B cell (primary cell): ENCODE measurements at regions not wholly inside any gene's neighbourhood (a gene's known extent, or its start where the extent isn't known, plus 50 kb on each side); places are given as distances from the start of the nearest gene placed in this dataset.

ENCODE experiments used
- ATAC-seq: fragments of 200-7000 bp; cut with Tn5 transposase; one replicate; pipeline ENCODE4 v1.10.0; 2021; ENCODE audit warnings: low read depth, mild to moderate bottlenecking, moderate number of reproducible peaks, moderate library complexity
- CTCF ChIA-PET: fragments of 350-600 bp; sonication (Branson Sonifier 250); formaldehyde crosslinking; loops from one replicate; lab custom pipeline; 2021; ENCODE audit warnings: antibody characterized with exemption, inconsistent platforms; lab: Charles Lee
- POLR2A ChIA-PET: fragments of 350-600 bp; sonication (Branson Sonifier 250); formaldehyde crosslinking; loops from one replicate; lab custom pipeline; 2021; ENCODE audit warnings: antibody characterized with exemption; lab: Charles Lee
- DNase-seq: peaks from one replicate; pipeline ENCODE4 v3.0.0; 2013
- H2AFZ ChIP-seq: 2 replicates; pipeline ENCODE4 v1.6.1; 2012; ENCODE audit warnings: mild to moderate bottlenecking, low read depth, low read length; ENCODE audit not compliant: insufficient read depth, poor library complexity, severe bottlenecking
- H3K27ac ChIP-seq, 2 donors: 1 replicate in 1 of 2; 2 replicates in 1 of 2; pipeline ENCODE4 v1.5.1; 2012 to 2013; ENCODE audit warnings: low read length in 2 of 2, mild to moderate bottlenecking in 2 of 2, moderate library complexity in 1 of 2
- H3K27me3 ChIP-seq, 4 experiments: fragments of 200-600 bp in 1 of 4; sonication (generic) in 1 of 4; replicated peaks in 1 of 4; 1 replicate in 2 of 4; 2 replicates in 2 of 4; pipeline versions ENCODE4 v1.6.1 to v1.7.0; 2013 to 2016; ENCODE audit warnings: low read length in 3 of 4, mild to moderate bottlenecking in 2 of 4, mixed read lengths in 1 of 4, moderate library complexity in 1 of 4; ENCODE audit not compliant: insufficient read depth in 4 of 4, control insufficient read depth in 3 of 4; ENCODE audit errors: control extremely low read depth in 1 of 4
- H3K36me3 ChIP-seq, 2 experiments: replicated peaks in 1 of 2; 1 replicate in 1 of 2; 2 replicates in 1 of 2; pipeline versions ENCODE4 v1.6.1 to v1.7.1; 2013; ENCODE audit warnings: low read length in 1 of 2; ENCODE audit not compliant: insufficient read depth in 2 of 2, control insufficient read depth in 1 of 2; ENCODE audit errors: control extremely low read depth in 1 of 2, extremely low read depth in 1 of 2
- H3K4me1 ChIP-seq, 2 donors: fragments of 200-600 bp in 1 of 2; sonication (generic) in 1 of 2; 1 replicate in 1 of 2; 2 replicates in 1 of 2; pipeline versions ENCODE4 v1.5.1 to v1.6.1; 2013 to 2017; ENCODE audit warnings: low read length in 2 of 2; ENCODE audit not compliant: control insufficient read depth in 2 of 2, insufficient read depth in 2 of 2
- H3K4me2 ChIP-seq: replicated peaks from 2 replicates; pipeline ENCODE3; 2012; ENCODE audit warnings: mild to moderate bottlenecking, low read depth, low read length; ENCODE audit not compliant: poor library complexity, severe bottlenecking
- H3K4me3 ChIP-seq, 5 experiments: fragments of 200-600 bp in 1 of 5; sonication (generic) in 1 of 5; 1 replicate in 3 of 5; 2 replicates in 2 of 5; pipeline versions ENCODE4 v1.5.1 to v1.7.0; 2011 to 2016; ENCODE audit warnings: low read length in 4 of 5, mild to moderate bottlenecking in 4 of 5, low read depth in 2 of 5, control low read depth in 1 of 5, moderate library complexity in 1 of 5; ENCODE audit not compliant: insufficient read depth in 1 of 5; ENCODE audit errors: control extremely low read depth in 1 of 5, extremely low read depth in 1 of 5
- H3K79me2 ChIP-seq: fragments of 200-600 bp; sonication (generic); one replicate; pipeline ENCODE4 v1.6.0; 2016; ENCODE audit warnings: low read length; ENCODE audit not compliant: control insufficient read depth, insufficient read depth
- H3K9ac ChIP-seq: fragments of 200-600 bp; sonication (generic); 2 replicates; pipeline ENCODE4 v1.6.1; 2017; ENCODE audit warnings: mild to moderate bottlenecking, low read length, moderate library complexity
- H3K9me3 ChIP-seq, 3 donors: one replicate each; pipeline versions ENCODE4 v1.6.1 to v1.7.1; 2013; ENCODE audit warnings: low read length in 2 of 3; ENCODE audit not compliant: control insufficient read depth in 2 of 3, insufficient read depth in 1 of 3; ENCODE audit errors: control extremely low read depth in 1 of 3
- H4K20me1 ChIP-seq: 2 replicates; pipeline ENCODE4 v1.6.0; 2012; ENCODE audit warnings: mild to moderate bottlenecking, low read length; ENCODE audit not compliant: insufficient read depth, control insufficient read depth, poor library complexity, severe bottlenecking
- H3K27ac Mint-ChIP-seq: one replicate; pipeline ENCODE4 v1.8.0; 2021; ENCODE audit warnings: mixed read lengths
- H3K27me3 Mint-ChIP-seq: one replicate; pipeline ENCODE4 v1.8.0; 2021; ENCODE audit warnings: mixed read lengths
- H3K4me1 Mint-ChIP-seq: one replicate; pipeline ENCODE4 v1.8.0; 2021; ENCODE audit warnings: mixed read lengths
- H3K4me3 Mint-ChIP-seq: one replicate; pipeline ENCODE4 v1.8.0; 2021; ENCODE audit warnings: mixed read lengths
- H3K9me3 Mint-ChIP-seq: one replicate; pipeline ENCODE4 v1.8.0; 2022; ENCODE audit warnings: mixed read lengths; ENCODE audit not compliant: insufficient read depth
- CTCF ChIP-seq: fragments of 200-600 bp; IDR thresholded peaks from one replicate; pipeline ENCODE4 v1.8.0; 2022; ENCODE audit warnings: antibody characterized with exemption, mild to moderate bottlenecking
- EZH2 ChIP-seq: IDR thresholded peaks from 2 replicates; pipeline ENCODE4 v1.6.1; 2012; ENCODE audit warnings: borderline replicate concordance, low read depth, mild to moderate bottlenecking, moderate library complexity, low read length; ENCODE audit not compliant: insufficient read depth, poor library complexity, severe bottlenecking
- WGBS: methylation state at CpG from one replicate; pipeline ENCODE4 v1.1.5; 2013; ENCODE audit warnings: missing lambda C conversion rate; ENCODE audit not compliant: insufficient coverage; 5-methylcytosine and 5-hydroxymethylcytosine counted together
- intact Hi-C: fragments of 100-400 bp; cut with micrococcal nuclease; formaldehyde crosslinking; loops from one replicate; pipeline ENCODE4 v1.10.0; 2022

- Mint-ChIP-seq H3K4me1 (peaks cover 41% of the 10 kb centered on the region), H3K9me3 (peaks cover 5% of the 10 kb centered on the region), H3K4me3 (no peak overlapping the region), H3K27me3 (no peaks in the 10 kb centered on the region), H3K27ac (no peak overlapping the region)
- Histone ChIP-seq H3K79me2 (no peaks in the 10 kb centered on the region), H3K27ac (no peak overlapping the region), H3K9me3 (peaks cover 0 to 4% (median 4%) of the 10 kb centered on the region in 3 donors), H4K20me1 (no peaks in the 10 kb centered on the region), H3K9ac (no peak overlapping the region), H3K36me3 (no peaks in the 10 kb centered on the region), H3K4me3 (no peak overlapping the region), H2AFZ (no peak overlapping the region), H3K27me3 (no peaks in the 10 kb centered on the region), H3K4me2 (no peak overlapping the region), H3K4me1 (peaks cover 8 to 10% of the 10 kb centered on the region in 2 donors)
- no CpG with 5 or more reads among the region's 1 CpG for WGBS
- ChIA-PET CTCF (interaction anchor here (1.0 to 1.5 kb wide), 2 partner anchors 58 to 60 kb away, joined by 3 to 4 read pairs; partner anchors contain the start of gene DUSP10), POLR2A (no interaction called here)
- intact Hi-C loops, result no loop called here
- TF ChIP-seq CTCF (no peak), EZH2 (no peak)
- ATAC-seq (no peak), DNase-seq (no peak)
Observed at GRCh38 chr1:221801773-221802516, 60.1 kb upstream of the DUSP10 start.

GRCh38 chr1:221801251-221801661 lies 59.4 kb upstream of the DUSP10 start:
- peaks cover 0 to 4% (median 4%) of the 10 kb centered on the region in 3 donors for H3K9me3 ChIP-seq
- no peak for TF ChIP-seq EZH2
- TF ChIP-seq CTCF, result no peak
- DNase-seq (no peak), ATAC-seq (no peak)
- WGBS, result no CpG with 5 or more reads among the region's 3 CpGs
- H4K20me1 ChIP-seq, result no peaks in the 10 kb centered on the region
- no peaks in the 10 kb centered on the region for H3K27me3 ChIP-seq
- H3K4me2 ChIP-seq, result no peak overlapping the region
- H3K4me1 ChIP-seq, result peaks cover 1 to 5% of the 10 kb centered on the region in 2 donors
- H3K9ac ChIP-seq, result no peak overlapping the region
- ChIA-PET CTCF (no interaction called here), POLR2A (no interaction called here)
- intact Hi-C loops, result no loop called here
- no peak overlapping the region for H3K27ac ChIP-seq
- H3K27ac Mint-ChIP-seq, result no peak overlapping the region
- H3K4me3 Mint-ChIP-seq, result no peak overlapping the region
- no peak overlapping the region for H2AFZ ChIP-seq
- no peaks in the 10 kb centered on the region for H3K27me3 Mint-ChIP-seq
- no peaks in the 10 kb centered on the region for H3K36me3 ChIP-seq
- peaks cover 5% of the 10 kb centered on the region for H3K9me3 Mint-ChIP-seq
- H3K4me3 ChIP-seq, result no peak overlapping the region
- no peaks in the 10 kb centered on the region for H3K79me2 ChIP-seq
- H3K4me1 Mint-ChIP-seq, result peaks cover 34% of the 10 kb centered on the region
